HG02970 (cell line): ENCODE measurements at regions not wholly inside any gene's neighbourhood (a gene's known extent, or its start where the extent isn't known, plus 50 kb on each side); places are given as distances from the start of the nearest gene placed in this dataset.

ENCODE experiments used
- ATAC-seq: cut with Tn5 transposase; IDR thresholded peaks from one replicate; pipeline ENCODE4 v1.9.1; 2021; ENCODE audit warnings: mild to moderate bottlenecking, moderate library complexity, moderate number of reproducible peaks; ENCODE audit not compliant: unreplicated experiment, low FRiP score

GRCh38 chr20:21653628-21654027 is 51.8 kb upstream of the PAX1 start:
- ATAC-seq: no peak

- no peak for ATAC-seq
These were observed 62.0 kb upstream of the PAX1 start for GRCh38 chr20:21643417-21643816.

- no peak for ATAC-seq
These were observed 64.9 kb upstream of the PAX1 start for GRCh38 chr20:21640556-21640955.

- no peak for ATAC-seq
These were observed 71.6 kb upstream of the PAX1 start for GRCh38 chr20:21633829-21634228.

GRCh38 chr20:21632735-21633053 is 72.8 kb upstream of the PAX1 start:
- no peak for ATAC-seq

GRCh38 chr20:21632031-21632734 is 73.3 kb upstream of the PAX1 start:
- no peak for ATAC-seq

GRCh38 chr20:21628800-21629199 is 76.7 kb upstream of the PAX1 start:
- no peak for ATAC-seq

GRCh38 chr20:21623781-21624094 is 81.7 kb upstream of the PAX1 start:
- no peak for ATAC-seq

GRCh38 chr20:21623074-21623780 is 82.2 kb upstream of the PAX1 start:
- ATAC-seq: no peak

- no peak for ATAC-seq
These were observed 83.2 kb upstream of the PAX1 start for GRCh38 chr20:21622097-21622857.

GRCh38 chr20:21618759-21619416 is 86.6 kb upstream of the PAX1 start:
- ATAC-seq: no peak

GRCh38 chr20:21615617-21616080 is 89.8 kb upstream of the PAX1 start:
- peak; percentile 71 for ATAC-seq

- ATAC-seq: no peak
These were observed 90.5 kb upstream of the PAX1 start for GRCh38 chr20:21614980-21615379.

- ATAC-seq: no peak
These were observed 92.0 kb upstream of the PAX1 start for GRCh38 chr20:21613512-21613911.

- no peak for ATAC-seq
These were observed 95.5 kb upstream of the PAX1 start for GRCh38 chr20:21609981-21610380.

GRCh38 chr20:21609221-21609620 is 95.4 kb upstream of the NKX2-2 start:
- no peak for ATAC-seq

- no peak for ATAC-seq
These were observed 94.9 kb upstream of the NKX2-2 start for GRCh38 chr20:21608777-21609176.

GRCh38 chr20:21607971-21608725 is 94.3 kb upstream of the NKX2-2 start:
- ATAC-seq: no peak

- ATAC-seq: no peak
These were observed 87.9 kb upstream of the NKX2-2 start for GRCh38 chr20:21601799-21602198.

- no peak for ATAC-seq
These were observed 72.8 kb upstream of the NKX2-2 start for GRCh38 chr20:21586682-21587081.
